ENCODE measurements at regions not wholly inside any gene's neighbourhood (a gene's known extent, or its start where the extent isn't known, plus 50 kb on each side); places are given as distances from the start of the nearest gene placed in this dataset.

DNA sequence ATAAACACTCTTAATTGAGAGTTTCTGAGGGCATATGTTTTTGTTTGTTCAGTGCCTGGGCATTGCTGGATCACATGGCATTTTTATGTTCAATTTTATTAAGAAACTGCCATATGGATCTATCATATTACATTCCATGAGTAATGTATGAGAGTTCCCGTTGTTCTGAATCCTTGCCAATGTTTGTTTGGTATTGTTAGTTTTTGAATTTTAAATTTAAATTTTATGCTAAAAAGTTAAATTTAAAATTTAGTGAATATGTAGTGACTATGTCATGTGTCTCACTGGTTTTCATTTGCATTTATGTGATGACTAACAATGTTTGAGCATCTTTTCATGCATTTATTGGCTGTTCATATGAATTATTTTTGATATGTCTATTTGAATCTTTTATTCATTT lies 54.8 kb upstream of the GEMIN8 start:
- intact Hi-C loops (cut with DNase I) = no loop called here
- Histone ChIP-seq H3K36me3 (no peaks in the 10 kb centered on the region), H3K27ac (no peak overlapping the region), H3K4me1 (no peaks in the 10 kb centered on the region), H3K4me3 (replicated peaks in 1 of 3) (no peak overlapping the region), H3K9me3 (no peaks in the 10 kb centered on the region), H3K27me3 (no peaks in the 10 kb centered on the region)
- TF ChIP-seq CTCF (IDR thresholded peaks at IDR 0.05) (no peak), POLR2A (IDR thresholded peaks at IDR 0.05) (no peak)
- no peak for DNase-seq
- WGBS, 2 donors = 91 to 92% methylated on average over 1 of the region's 1 CpG

DNA sequence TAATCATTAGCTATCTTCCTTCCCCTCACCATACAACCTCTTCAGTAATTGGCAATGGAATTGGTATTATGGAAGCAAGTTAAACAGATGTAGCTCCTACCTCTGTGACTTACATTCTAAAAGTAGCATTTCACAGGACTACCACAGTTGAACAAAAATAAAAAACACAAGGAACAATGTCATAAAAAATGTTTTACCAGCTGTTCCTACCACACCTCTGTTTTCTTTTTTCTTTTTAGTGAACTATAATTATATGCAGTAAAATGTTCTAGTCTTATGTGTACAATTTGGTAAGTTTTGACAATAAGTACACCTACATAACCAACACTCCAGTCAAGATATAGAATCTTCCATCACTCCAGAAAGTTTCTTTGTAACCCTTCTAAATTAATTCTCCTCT lies 54.1 kb upstream of the GEMIN8 start:
- H3K4me1 ChIP-seq = no peaks in the 10 kb centered on the region
- H3K27ac ChIP-seq = no peak overlapping the region
- H3K4me3 ChIP-seq (replicated peaks in 1 of 3) = no peak overlapping the region
- H3K9me3 ChIP-seq = no peaks in the 10 kb centered on the region
- TF ChIP-seq CTCF (IDR thresholded peaks at IDR 0.05) = no peak
- TF ChIP-seq POLR2A (IDR thresholded peaks at IDR 0.05) = no peak
- intact Hi-C loops (cut with DNase I) = no loop called here
- DNase-seq = no peak
- H3K27me3 ChIP-seq = no peaks in the 10 kb centered on the region
- no peaks in the 10 kb centered on the region for H3K36me3 ChIP-seq

DNA sequence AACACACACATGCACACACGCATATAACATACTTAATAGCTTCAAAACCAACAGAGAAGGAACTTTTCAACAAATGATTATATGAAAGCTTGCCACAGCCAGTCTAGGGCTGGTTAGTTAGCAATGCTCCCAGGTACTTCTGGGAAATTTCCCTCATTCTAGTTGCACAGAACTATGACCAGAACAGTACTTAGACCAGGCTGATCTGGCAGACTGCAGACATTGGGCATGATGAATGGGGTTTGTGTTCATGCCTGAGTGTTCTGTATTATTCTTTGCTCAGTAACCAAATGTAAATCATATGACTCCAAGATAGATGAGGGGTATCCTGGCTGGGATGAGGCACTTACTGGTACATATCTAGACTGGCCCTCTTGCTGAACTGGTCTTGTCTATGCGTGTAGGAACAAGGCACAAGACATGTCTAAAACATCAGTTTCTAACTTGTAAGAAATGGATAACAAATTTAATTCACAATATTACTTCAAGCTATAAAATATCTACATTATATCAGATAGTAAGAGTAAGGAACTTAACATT lies 50.3 kb upstream of the GEMIN8 start:
- no peaks in the 10 kb centered on the region for H3K9me3 ChIP-seq
- no peaks in the 10 kb centered on the region for H3K4me1 ChIP-seq
- DNase-seq = no peak
- no peak overlapping the region for H3K4me3 ChIP-seq (replicated peaks in 1 of 3)
- H3K27me3 ChIP-seq = no peaks in the 10 kb centered on the region
- TF ChIP-seq CTCF (IDR thresholded peaks at IDR 0.05) (no peak), POLR2A (IDR thresholded peaks at IDR 0.05) (no peak)
- no peak overlapping the region for H3K27ac ChIP-seq
- intact Hi-C loops (cut with DNase I) = no loop called here
- H3K36me3 ChIP-seq = no peaks in the 10 kb centered on the region
- 95 to 100% methylated on average over 2 of the region's 2 CpGs for WGBS, 2 donors
